H1 (cell line): ENCODE measurements at regions not wholly inside any gene's neighbourhood (a gene's known extent, or its start where the extent isn't known, plus 50 kb on each side); places are given as distances from the start of the nearest gene placed in this dataset.

Source experiments
- CTCF ChIA-PET: fragments of 300-600 bp; sonication (Branson Sonifier 250); formaldehyde crosslinking; loops from one replicate; lab custom pipeline; 2021; ENCODE audit not compliant: partially characterized antibody; lab: Charles Lee
- POLR2A ChIA-PET: fragments of 300-600 bp; sonication (Branson Sonifier 250); formaldehyde crosslinking; loops from one replicate; lab custom pipeline; 2021; ENCODE audit warnings: inconsistent platforms; ENCODE audit not compliant: partially characterized antibody; lab: Charles Lee
- DNase-seq, 2 experiments: peaks; one replicate each; pipeline versions ENCODE4 v3.0.0 to v3.0.0-alpha.2; 2010 to 2022; ENCODE audit warnings: low spot score in 2 of 2, low read depth in 1 of 2, mixed read lengths in 1 of 2
- FAIRE-seq: peaks from 2 replicates; lab custom pipeline; 2011; peaks lifted over from hg19 to GRCh38; lab: Jason Lieb, UNC
- H2AFZ ChIP-seq: 2 replicates; pipeline ENCODE4 v1.8.1; 2012; ENCODE audit warnings: low read length, inconsistent platforms
- H2AK5ac ChIP-seq: 2 replicates; pipeline ENCODE4 v1.6.1; 2013; ENCODE audit warnings: low read depth, low read length
- H2BK120ac ChIP-seq: replicated peaks from 2 replicates; pipeline ENCODE3; 2013; ENCODE audit warnings: low read depth, low read length, inconsistent platforms
- H2BK12ac ChIP-seq: 2 replicates; pipeline ENCODE4 v1.6.1; 2013; ENCODE audit warnings: low read depth, low read length
- H2BK15ac ChIP-seq: 2 replicates; pipeline ENCODE4 v1.6.1; 2013; ENCODE audit warnings: low read length
- H2BK20ac ChIP-seq: 2 replicates; pipeline ENCODE4 v1.6.1; 2013; ENCODE audit warnings: low read length
- H2BK5ac ChIP-seq: 2 replicates; pipeline ENCODE4 v1.6.1; 2013; ENCODE audit warnings: low read depth, low read length
- H3K14ac ChIP-seq: 2 replicates; pipeline ENCODE4 v1.6.1; 2013; ENCODE audit warnings: inconsistent platforms; ENCODE audit not compliant: insufficient read length
- H3K18ac ChIP-seq: 2 replicates; pipeline ENCODE4 v1.6.1; 2013; ENCODE audit warnings: low read length; ENCODE audit errors: extremely low read depth
- H3K23ac ChIP-seq: 2 replicates; pipeline ENCODE4 v1.6.1; 2013; ENCODE audit warnings: inconsistent platforms; ENCODE audit not compliant: insufficient read length
- H3K23me2 ChIP-seq: 2 replicates; pipeline ENCODE4 v1.6.1; 2013; ENCODE audit warnings: low read depth, low read length
- H3K27ac ChIP-seq: 2 replicates; pipeline ENCODE4 v1.6.1; 2011; ENCODE audit warnings: low read depth, low read length, inconsistent platforms
- H3K27me3 ChIP-seq, 4 experiments: replicated peaks in 1 of 4; 1 replicate in 1 of 4; 2 replicates in 3 of 4; pipeline versions ENCODE4 v1.6.1 to v1.8.1; 2011 to 2013; ENCODE audit warnings: low read length in 3 of 4, mild to moderate bottlenecking in 3 of 4, inconsistent platforms in 2 of 4, mixed read lengths in 2 of 4, moderate library complexity in 1 of 4; ENCODE audit not compliant: control insufficient read depth in 3 of 4, insufficient read depth in 3 of 4; ENCODE audit errors: extremely low read depth in 1 of 4
- H3K36me3 ChIP-seq, 4 experiments: 2 replicates each; pipeline versions ENCODE4 v1.6.1 to v1.8.1; 2011 to 2013; ENCODE audit warnings: mild to moderate bottlenecking in 4 of 4, low read length in 3 of 4, moderate library complexity in 2 of 4, control low read depth in 1 of 4, inconsistent platforms in 1 of 4; ENCODE audit not compliant: insufficient read depth in 4 of 4, control insufficient read depth in 2 of 4
- H3K4ac ChIP-seq: replicated peaks from 2 replicates; pipeline ENCODE3; 2013; ENCODE audit warnings: low read length, low read depth, mixed read lengths, inconsistent platforms; ENCODE audit not compliant: insufficient read length
- H3K4me1 ChIP-seq, 4 experiments: replicated peaks in 1 of 4; 1 replicate in 1 of 4; 2 replicates in 3 of 4; pipeline versions ENCODE4 v1.6.1 to v1.8.1; 2011 to 2013; ENCODE audit warnings: low read length in 3 of 4, inconsistent platforms in 2 of 4, mixed read lengths in 1 of 4; ENCODE audit not compliant: insufficient read depth in 4 of 4, control insufficient read depth in 3 of 4
- H3K4me2 ChIP-seq, 2 experiments: 2 replicates each; pipeline versions ENCODE4 v1.6.1 to v1.8.1; 2011 to 2013; ENCODE audit warnings: low read depth in 2 of 2, low read length in 2 of 2, control low read depth in 1 of 2, inconsistent platforms in 1 of 2, mild to moderate bottlenecking in 1 of 2; ENCODE audit not compliant: insufficient read depth in 1 of 2
- H3K4me3 ChIP-seq, 4 experiments: fragments of 200-600, 300-600 bp in 1 of 4; sonication (generic), shearing (Covaris generic), sonication (Bioruptor Twin) in 1 of 4; 2 replicates each; pipeline versions ENCODE4 v1.5.1 to v1.8.1; 2011 to 2016; ENCODE audit warnings: low read length in 4 of 4, low read depth in 3 of 4, control low read depth in 2 of 4, inconsistent platforms in 2 of 4, mild to moderate bottlenecking in 2 of 4, mixed read lengths in 1 of 4, moderate library complexity in 1 of 4; ENCODE audit not compliant: insufficient read depth in 2 of 4; ENCODE audit errors: extremely low read depth in 1 of 4
- H3K56ac ChIP-seq: replicated peaks from 2 replicates; pipeline ENCODE3; 2013; ENCODE audit warnings: low read depth, mild to moderate bottlenecking, mixed read lengths, low read length, inconsistent platforms; ENCODE audit not compliant: insufficient read length
- H3K79me1 ChIP-seq: 2 replicates; pipeline ENCODE4 v1.6.1; 2013; ENCODE audit warnings: low read depth, low read length, control low read depth
- H3K79me2 ChIP-seq, 2 experiments: 2 replicates each; pipeline versions ENCODE4 v1.6.1 to v1.8.1; 2012 to 2013; ENCODE audit warnings: low read length in 2 of 2, mild to moderate bottlenecking in 2 of 2, inconsistent platforms in 1 of 2; ENCODE audit not compliant: insufficient read depth in 2 of 2, control insufficient read depth in 1 of 2
- H3K9ac ChIP-seq, 4 experiments: replicated peaks in 1 of 4; 1 replicate in 1 of 4; 2 replicates in 3 of 4; pipeline versions ENCODE4 v1.6.1 to v1.8.1; 2011 to 2013; ENCODE audit warnings: low read depth in 3 of 4, low read length in 3 of 4, control low read depth in 2 of 4, mild to moderate bottlenecking in 2 of 4, moderate library complexity in 2 of 4, inconsistent platforms in 1 of 4; ENCODE audit errors: extremely low read depth in 1 of 4
- H3K9me3 ChIP-seq, 2 experiments: 2 replicates each; pipeline versions ENCODE4 v1.6.1 to v1.8.1; 2012 to 2013; ENCODE audit warnings: mild to moderate bottlenecking in 2 of 2, moderate library complexity in 2 of 2, control low read depth in 1 of 2, inconsistent platforms in 1 of 2, low read depth in 1 of 2, low read length in 1 of 2, mixed read lengths in 1 of 2; ENCODE audit not compliant: insufficient read depth in 2 of 2
- H4K20me1 ChIP-seq, 2 experiments: replicated peaks in 1 of 2; 2 replicates each; pipeline versions ENCODE3 to v1.8.1; 2011 to 2013; ENCODE audit warnings: inconsistent platforms in 2 of 2, low read length in 2 of 2, mild to moderate bottlenecking in 1 of 2; ENCODE audit not compliant: insufficient read depth in 2 of 2, control insufficient read depth in 1 of 2
- H4K5ac ChIP-seq: 2 replicates; pipeline ENCODE4 v1.6.1; 2013; ENCODE audit warnings: low read length, low read depth, mixed read lengths, inconsistent platforms; ENCODE audit not compliant: insufficient read length
- H4K8ac ChIP-seq: 2 replicates; pipeline ENCODE4 v1.8.0; 2013; ENCODE audit warnings: mild to moderate bottlenecking, moderate library complexity, low read length, inconsistent platforms; ENCODE audit not compliant: insufficient read depth; ENCODE audit errors: extremely low read depth
- H4K91ac ChIP-seq: replicated peaks from 2 replicates; pipeline ENCODE3; 2013; ENCODE audit warnings: low read length, mixed read lengths, inconsistent platforms; ENCODE audit not compliant: insufficient read length
- KDM5A ChIP-seq: fragments of 200-600 bp; IDR thresholded peaks from 2 replicates; pipeline ENCODE4 v1.7.1; 2012; ENCODE audit warnings: mild to moderate bottlenecking, low read length, inconsistent platforms, mixed read lengths
- WGBS, 2 experiments: shearing (Covaris generic) in 1 of 2; methylation state at CpG; one replicate each; pipeline versions ENCODE4 v1.1.6 to v1.1.7; 2013 to 2015; ENCODE audit warnings: low lambda C conversion rate in 2 of 2, mixed read lengths in 2 of 2, inconsistent platforms in 1 of 2, low coverage in 1 of 2, missing lambda C conversion rate in 1 of 2; ENCODE audit not compliant: insufficient replicate concordance in 2 of 2, insufficient coverage in 1 of 2, insufficient read length in 1 of 2; ENCODE audit errors: extremely low coverage in 1 of 2, missing lambda C conversion rate in 1 of 2; 5-methylcytosine and 5-hydroxymethylcytosine counted together
- TF ChIP-seq, protein P1 (sequence below): IDR thresholded peaks from 2 replicates; pipeline ENCODE4 v1.6.1; 2011; ENCODE audit warnings: low read depth, mild to moderate bottlenecking, low read length; ENCODE audit not compliant: insufficient read depth

DNA sequence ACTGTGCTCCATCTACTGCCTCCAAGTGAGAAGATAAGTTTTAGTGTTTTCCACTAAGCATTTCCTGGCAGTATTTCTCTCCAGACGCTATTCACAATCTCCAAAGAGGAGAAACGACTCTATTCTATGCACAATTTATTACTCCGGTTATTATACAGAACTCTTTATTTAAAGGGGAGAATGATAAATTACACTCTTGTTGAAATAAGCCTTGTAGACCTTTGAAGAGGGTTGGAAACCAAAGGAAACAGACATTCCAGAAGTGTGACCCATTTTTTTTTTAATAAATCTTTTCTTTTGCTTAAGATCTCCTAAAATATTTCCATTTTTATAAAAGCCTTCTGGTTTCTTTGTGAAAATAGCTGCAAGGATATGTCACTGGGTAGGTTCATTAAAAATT lies 76.1 kb upstream of the HDAC9 start:
- TF ChIP-seq, protein P1, sequence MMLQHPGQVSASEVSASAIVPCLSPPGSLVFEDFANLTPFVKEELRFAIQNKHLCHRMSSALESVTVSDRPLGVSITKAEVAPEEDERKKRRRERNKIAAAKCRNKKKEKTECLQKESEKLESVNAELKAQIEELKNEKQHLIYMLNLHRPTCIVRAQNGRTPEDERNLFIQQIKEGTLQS, result no peak
- no peak for TF ChIP-seq KDM5A
- H2BK120ac ChIP-seq, result no peak overlapping the region
- no peak overlapping the region for H3K4me3 ChIP-seq
- H2BK15ac ChIP-seq, result no peak overlapping the region
- no peak overlapping the region for H3K9ac ChIP-seq
- H4K5ac ChIP-seq, result no peak overlapping the region
- H3K23ac ChIP-seq, result no peak overlapping the region
- POLR2A ChIA-PET, result interaction anchor here (1.2 kb wide), 1 partner anchor 77 kb away, joined by 3 read pairs; the partner anchor contains the start of gene HDAC9
- no peaks in the 10 kb centered on the region for H3K9me3 ChIP-seq
- H4K91ac ChIP-seq, result no peak overlapping the region
- no peak overlapping the region for H3K14ac ChIP-seq
- H3K18ac ChIP-seq, result no peak overlapping the region
- no peaks in the 10 kb centered on the region for H3K79me1 ChIP-seq
- DNase-seq (no peak), FAIRE-seq (no peak)
- CTCF ChIA-PET, result no interaction called here
- WGBS, 2 experiments, result 91% methylated on average over 3 of the region's 3 CpGs; no CpG with 5 or more reads in 1 of the 2 experiments
- no peak overlapping the region for H2AK5ac ChIP-seq
- no peaks in the 10 kb centered on the region for H4K20me1 ChIP-seq
- no peak overlapping the region for H2BK20ac ChIP-seq
- no peak overlapping the region for H4K8ac ChIP-seq
- no peaks in the 10 kb centered on the region for H3K23me2 ChIP-seq
- H2AFZ ChIP-seq, result no peak overlapping the region
- no peak overlapping the region for H2BK12ac ChIP-seq
- H3K27ac ChIP-seq, result no peak overlapping the region
- no peaks in the 10 kb centered on the region; a peak in 1 of 8 replicates for H3K36me3 ChIP-seq
- peaks cover 0 to 8% (median 2%) of the 10 kb centered on the region in 4 experiments; a peak in 3 of 7 replicates for H3K4me1 ChIP-seq
- H3K27me3 ChIP-seq, result no peaks in the 10 kb centered on the region
- no peak overlapping the region for H3K56ac ChIP-seq
- H2BK5ac ChIP-seq, result no peak overlapping the region
- no peak overlapping the region for H3K4ac ChIP-seq
- H3K79me2 ChIP-seq, result no peaks in the 10 kb centered on the region
- H3K4me2 ChIP-seq, result no peak overlapping the region
